ENCODE measurements at regions not wholly inside any gene's neighbourhood (a gene's known extent, or its start where the extent isn't known, plus 50 kb on each side); places are given as distances from the start of the nearest gene placed in this dataset.

GRCh38 chr2:3009483-3009882 is 368.1 kb downstream of the EIPR1 start:
- Histone ChIP-seq H3K9me3 (ENCODE audit: insufficient read depth, low read length) (no peaks in the 10 kb centered on the region), H3K27ac (ENCODE audit: low read length) (no peak overlapping the region), H3K4me1 (ENCODE audit: low read length) (no peaks in the 10 kb centered on the region), H3K9ac (ENCODE audit: low read length) (no peak overlapping the region), H3K27me3 (ENCODE audit: low read depth, low read length) (peaks cover 4% of the 10 kb centered on the region; the same call in 1 of the 2 replicates), H4K20me1 (ENCODE audit: insufficient read depth, low read length) (no peaks in the 10 kb centered on the region), H3K4me3 (ENCODE audit: low read length) (no peak overlapping the region), H3K79me2 (ENCODE audit: low read length) (no peaks in the 10 kb centered on the region), H3K36me3 (replicated peaks; ENCODE audit: low read depth, low read length) (no peaks in the 10 kb centered on the region), H3K4me2 (ENCODE audit: low read length) (no peak overlapping the region), H2AFZ (ENCODE audit: low read depth, low read length) (no peak overlapping the region)
- TF ChIP-seq CTCF (IDR thresholded peaks at IDR 0.05; ENCODE audit: low read depth, low read length) = no peak
- no peak for TF ChIP-seq EZH2phosphoT487 (IDR thresholded peaks at IDR 0.05; ENCODE audit: low read depth)

- Histone ChIP-seq H3K9me3 (ENCODE audit: insufficient read depth, low read length) (no peaks in the 10 kb centered on the region), H3K9ac (ENCODE audit: low read length) (no peak overlapping the region), H3K79me2 (ENCODE audit: low read length) (no peaks in the 10 kb centered on the region), H3K4me3 (ENCODE audit: low read length) (no peak overlapping the region), H3K36me3 (replicated peaks; ENCODE audit: low read depth, low read length) (no peaks in the 10 kb centered on the region), H2AFZ (ENCODE audit: low read depth, low read length) (no peak overlapping the region), H3K4me2 (ENCODE audit: low read length) (no peak overlapping the region), H3K27me3 (ENCODE audit: low read depth, low read length) (peaks cover 4% of the 10 kb centered on the region; the same call in 1 of the 2 replicates), H3K4me1 (ENCODE audit: low read length) (no peaks in the 10 kb centered on the region), H3K27ac (ENCODE audit: low read length) (no peak overlapping the region), H4K20me1 (ENCODE audit: insufficient read depth, low read length) (no peaks in the 10 kb centered on the region)
- no peak for TF ChIP-seq EZH2phosphoT487 (IDR thresholded peaks at IDR 0.05; ENCODE audit: low read depth)
- TF ChIP-seq CTCF (IDR thresholded peaks at IDR 0.05; ENCODE audit: low read depth, low read length) = no peak
Measured at GRCh38 chr2:3009005-3009404, 368.6 kb downstream of the EIPR1 start.

- Histone ChIP-seq H2AFZ (ENCODE audit: low read depth, low read length) (no peak overlapping the region), H3K79me2 (ENCODE audit: low read length) (no peaks in the 10 kb centered on the region), H3K4me2 (ENCODE audit: low read length) (no peak overlapping the region), H3K4me1 (ENCODE audit: low read length) (no peaks in the 10 kb centered on the region), H4K20me1 (ENCODE audit: insufficient read depth, low read length) (no peaks in the 10 kb centered on the region), H3K36me3 (replicated peaks; ENCODE audit: low read depth, low read length) (no peaks in the 10 kb centered on the region), H3K4me3 (ENCODE audit: low read length) (no peak overlapping the region), H3K27ac (ENCODE audit: low read length) (no peak overlapping the region), H3K9me3 (ENCODE audit: insufficient read depth, low read length) (no peaks in the 10 kb centered on the region), H3K27me3 (ENCODE audit: low read depth, low read length) (peaks cover 4% of the 10 kb centered on the region; the same call in 1 of the 2 replicates), H3K9ac (ENCODE audit: low read length) (no peak overlapping the region)
- TF ChIP-seq EZH2phosphoT487 (IDR thresholded peaks at IDR 0.05; ENCODE audit: low read depth) = no peak
- TF ChIP-seq CTCF (IDR thresholded peaks at IDR 0.05; ENCODE audit: low read depth, low read length) = no peak
Measured at GRCh38 chr2:3008561-3008960, 369.1 kb downstream of the EIPR1 start.

GRCh38 chr2:3007135-3007534 is 370.5 kb downstream of the EIPR1 start:
- Histone ChIP-seq H3K9ac (ENCODE audit: low read length) (no peak overlapping the region), H3K36me3 (replicated peaks; ENCODE audit: low read depth, low read length) (no peaks in the 10 kb centered on the region), H4K20me1 (ENCODE audit: insufficient read depth, low read length) (no peaks in the 10 kb centered on the region), H3K4me1 (ENCODE audit: low read length) (no peaks in the 10 kb centered on the region), H3K27me3 (ENCODE audit: low read depth, low read length) (peaks cover 4% of the 10 kb centered on the region; the same call in 1 of the 2 replicates), H2AFZ (ENCODE audit: low read depth, low read length) (no peak overlapping the region), H3K4me2 (ENCODE audit: low read length) (no peak overlapping the region), H3K79me2 (ENCODE audit: low read length) (no peaks in the 10 kb centered on the region), H3K27ac (ENCODE audit: low read length) (no peak overlapping the region), H3K9me3 (ENCODE audit: insufficient read depth, low read length) (no peaks in the 10 kb centered on the region), H3K4me3 (ENCODE audit: low read length) (no peak overlapping the region)
- TF ChIP-seq CTCF (IDR thresholded peaks at IDR 0.05; ENCODE audit: low read depth, low read length) (no peak), EZH2phosphoT487 (IDR thresholded peaks at IDR 0.05; ENCODE audit: low read depth) (no peak)
